Prostate gland (tissue), 2 donors: ENCODE measurements at regions not wholly inside any gene's neighbourhood (a gene's known extent, or its start where the extent isn't known, plus 50 kb on each side); places are given as distances from the start of the nearest gene placed in this dataset.

Source experiments
- DNase-seq: peaks from one replicate; pipeline ENCODE4 v3.0.0-alpha.2; 2019; ENCODE audit warnings: low spot score
- H3K27ac ChIP-seq, 2 donors: fragments of 200-600 bp; sonication (generic); 2 replicates each; pipeline ENCODE4 v1.5.1; 2017 to 2019
- H3K27me3 ChIP-seq: fragments of 200-600 bp; sonication (generic); replicated peaks from 2 replicates; pipeline ENCODE4 v1.5.1; 2019; ENCODE audit not compliant: insufficient read depth
- H3K36me3 ChIP-seq, 2 donors: fragments of 200-600 bp; sonication (generic); 1 replicate in 1 of 2; 2 replicates in 1 of 2; pipeline versions ENCODE4 v1.5.1 to v1.8.1; 2017 to 2019
- H3K4me1 ChIP-seq: fragments of 200-600 bp; sonication (generic); replicated peaks from 2 replicates; pipeline ENCODE4 v1.5.1; 2019
- H3K4me3 ChIP-seq, 2 donors: fragments of 200-600 bp; sonication (generic); 2 replicates each; pipeline ENCODE4 v1.5.1; 2017 to 2019
- H3K9me3 ChIP-seq: fragments of 200-600 bp; sonication (generic); 2 replicates; pipeline ENCODE4 v1.5.1; 2017
- CTCF ChIP-seq, 4 experiments: fragments of 200-600 bp in 2 of 4; fragments of 450-650 bp in 2 of 4; sonication (generic) in 2 of 4; IDR thresholded peaks; 1 replicate in 3 of 4; 2 replicates in 1 of 4; pipeline ENCODE4 v1.5.1; 2016 to 2019; ENCODE audit warnings: antibody characterized with exemption in 4 of 4, mild to moderate bottlenecking in 2 of 4, moderate library complexity in 2 of 4
- POLR2A ChIP-seq: fragments of 450-650 bp; IDR thresholded peaks from one replicate; pipeline ENCODE4 v1.6.1; 2016; ENCODE audit warnings: antibody characterized with exemption, mild to moderate bottlenecking
- POLR2AphosphoS5 ChIP-seq: sonication (generic); formaldehyde crosslinking; IDR thresholded peaks from one replicate; pipeline ENCODE4 v1.6.1; 2017; ENCODE audit warnings: antibody characterized with exemption
- WGBS: methylation state at CpG from one replicate; pipeline ENCODE4 v1.1.5; 2018; 5-methylcytosine and 5-hydroxymethylcytosine counted together
- intact Hi-C: fragments of 100-400 bp; cut with DNase I; formaldehyde crosslinking; loops from one replicate; pipeline ENCODE4 v1.14.2; 2022

- DNase-seq: no peak
- H3K27me3 ChIP-seq: no peaks in the 10 kb centered on the region
- H3K4me3 ChIP-seq: no peak overlapping the region
- intact Hi-C loops: no loop called here
- H3K9me3 ChIP-seq: no peaks in the 10 kb centered on the region
- H3K4me1 ChIP-seq: no peaks in the 10 kb centered on the region
- WGBS: 85% methylated on average over 6 of the region's 10 CpGs
- H3K27ac ChIP-seq: no peak overlapping the region
- TF ChIP-seq CTCF (IDR thresholded peaks at IDR 0.05) (no peak), POLR2AphosphoS5 (no peak), POLR2A (no peak)
- no peaks in the 10 kb centered on the region for H3K36me3 ChIP-seq
Measured at GRCh38 chr1:232271991-232272589, 357.8 kb downstream of the SIPA1L2 start.

- Histone ChIP-seq H3K27me3 (no peaks in the 10 kb centered on the region), H3K4me3 (no peak overlapping the region), H3K27ac (no peak overlapping the region), H3K4me1 (no peaks in the 10 kb centered on the region), H3K9me3 (no peaks in the 10 kb centered on the region), H3K36me3 (no peaks in the 10 kb centered on the region)
- TF ChIP-seq POLR2A (no peak), CTCF (IDR thresholded peaks at IDR 0.05) (no peak), POLR2AphosphoS5 (no peak)
- DNase-seq: no peak
- intact Hi-C loops: no loop called here
Measured at GRCh38 chr1:232271299-232271698, 358.6 kb downstream of the SIPA1L2 start.

GRCh38 chr1:232269988-232270387, 359.9 kb downstream of the SIPA1L2 start:
- Histone ChIP-seq H3K9me3 (no peaks in the 10 kb centered on the region), H3K36me3 (no peaks in the 10 kb centered on the region), H3K27me3 (no peaks in the 10 kb centered on the region), H3K27ac (no peak overlapping the region), H3K4me3 (no peak overlapping the region), H3K4me1 (no peaks in the 10 kb centered on the region)
- intact Hi-C loops: no loop called here
- 100% methylated on average over 2 of the region's 2 CpGs for WGBS
- no peak for DNase-seq
- no peak for TF ChIP-seq CTCF (IDR thresholded peaks at IDR 0.05)
- TF ChIP-seq POLR2A: no peak
- TF ChIP-seq POLR2AphosphoS5: no peak

GRCh38 chr1:232267837-232268598, 361.9 kb downstream of the SIPA1L2 start:
- TF ChIP-seq POLR2AphosphoS5: no peak
- no peak for TF ChIP-seq POLR2A
- no peak for TF ChIP-seq CTCF (IDR thresholded peaks at IDR 0.05)
- no peaks in the 10 kb centered on the region for H3K9me3 ChIP-seq
- H3K27me3 ChIP-seq: no peaks in the 10 kb centered on the region
- WGBS: 94% methylated on average over 4 of the region's 4 CpGs
- no peak for DNase-seq
- H3K27ac ChIP-seq: no peak overlapping the region
- H3K4me3 ChIP-seq: no peak overlapping the region
- no peaks in the 10 kb centered on the region for H3K36me3 ChIP-seq
- H3K4me1 ChIP-seq: no peaks in the 10 kb centered on the region
- intact Hi-C loops: no loop called here
